Endothelial cell of umbilical vein (primary cell): ENCODE measurements at regions not wholly inside any gene's neighbourhood (a gene's known extent, or its start where the extent isn't known, plus 50 kb on each side); places are given as distances from the start of the nearest gene placed in this dataset.

Experiments
- BruUV-seq: library from RNA; stranded (reverse); fragments of 400-500 nt; replicated peaks from 2 replicates; lab custom pipeline; 2021; lab: Mats Ljungman, UMichigan
- CTCF ChIA-PET: fragments of 300-600, 350-600 bp; sonication (Branson Sonifier 250); formaldehyde crosslinking; loops from one replicate; lab custom pipeline; 2021; ENCODE audit warnings: antibody characterized with exemption, inconsistent platforms; lab: Charles Lee
- POLR2A ChIA-PET: fragments of 300-600, 350-600 bp; sonication (Branson Sonifier 250); formaldehyde crosslinking; loops from one replicate; lab custom pipeline; 2021; ENCODE audit warnings: antibody characterized with exemption, inconsistent platforms; lab: Charles Lee
- DNase-seq: peaks from one replicate; pipeline ENCODE4 v3.0.0-alpha.2; 2011; ENCODE audit warnings: low read depth, low spot score
- FAIRE-seq: peaks from 2 replicates; lab custom pipeline; 2011; peaks lifted over from hg19 to GRCh38; lab: Jason Lieb, UNC
- H2AFZ ChIP-seq: 2 replicates; pipeline ENCODE4 v1.6.0; 2012; ENCODE audit warnings: low read depth, low read length, control low read depth, inconsistent platforms
- H3K27ac ChIP-seq: 2 replicates; pipeline ENCODE4 v1.5.1; 2011; ENCODE audit warnings: low read depth, mild to moderate bottlenecking, control low read depth, low read length, moderate library complexity; ENCODE audit not compliant: insufficient read depth
- H3K27me3 ChIP-seq, 2 experiments: 2 replicates each; pipeline versions ENCODE4 v1.6.0 to v1.6.1; 2011; ENCODE audit warnings: low read length in 2 of 2, mixed read lengths in 1 of 2; ENCODE audit not compliant: control insufficient read depth in 2 of 2, insufficient read depth in 2 of 2
- H3K36me3 ChIP-seq, 2 experiments: 2 replicates in 1 of 2; 3 replicates in 1 of 2; pipeline ENCODE4 v1.5.1; 2011; ENCODE audit warnings: low read length in 2 of 2, mild to moderate bottlenecking in 1 of 2, moderate library complexity in 1 of 2; ENCODE audit not compliant: control insufficient read depth in 2 of 2, insufficient read depth in 2 of 2; ENCODE audit errors: extremely low read depth in 1 of 2
- H3K4me1 ChIP-seq: 3 replicates; pipeline ENCODE4 v1.5.1; 2011; ENCODE audit warnings: mild to moderate bottlenecking, low read length; ENCODE audit not compliant: control insufficient read depth, insufficient read depth; ENCODE audit errors: extremely low read depth
- H3K4me2 ChIP-seq: 2 replicates; pipeline ENCODE4 v1.6.1; 2011; ENCODE audit warnings: low read length, control low read depth, mixed read lengths; ENCODE audit not compliant: insufficient read depth
- H3K4me3 ChIP-seq, 3 experiments: fragments of 200-600 bp in 1 of 3; sonication (generic), shearing (Covaris generic) in 1 of 3; replicated peaks in 1 of 3; 2 replicates each; pipeline ENCODE4 v1.5.1; 2011 to 2016; ENCODE audit warnings: control low read depth in 3 of 3, low read length in 3 of 3, mild to moderate bottlenecking in 2 of 3, inconsistent platforms in 1 of 3, low read depth in 1 of 3, moderate library complexity in 1 of 3; ENCODE audit not compliant: insufficient read depth in 1 of 3
- H3K79me2 ChIP-seq: 2 replicates; pipeline ENCODE4 v1.6.0; 2012; ENCODE audit warnings: low read length, inconsistent platforms; ENCODE audit not compliant: control insufficient read depth, insufficient read depth
- H3K9ac ChIP-seq: replicated peaks from 2 replicates; pipeline ENCODE3; 2011; ENCODE audit warnings: low read length, control low read depth; ENCODE audit not compliant: insufficient read depth; ENCODE audit errors: extremely low read depth
- H3K9me1 ChIP-seq: replicated peaks from 3 replicates; pipeline ENCODE4 v1.6.0; 2011; ENCODE audit warnings: mild to moderate bottlenecking, low read length; ENCODE audit not compliant: control insufficient read depth, insufficient read depth; ENCODE audit errors: extremely low read depth
- H3K9me3 ChIP-seq: replicated peaks from 2 replicates; pipeline ENCODE4 v1.5.1; 2012; ENCODE audit warnings: low read length, inconsistent platforms; ENCODE audit not compliant: control insufficient read depth, insufficient read depth
- H4K20me1 ChIP-seq: replicated peaks from 2 replicates; pipeline ENCODE3; 2011; ENCODE audit warnings: mild to moderate bottlenecking, low read length; ENCODE audit not compliant: control insufficient read depth, insufficient read depth; ENCODE audit errors: extremely low read depth
- EZH2 ChIP-seq: IDR thresholded peaks from 2 replicates; pipeline ENCODE4 v1.6.1; 2012; ENCODE audit warnings: borderline replicate concordance, low read depth, mild to moderate bottlenecking, moderate library complexity, low read length, inconsistent platforms; ENCODE audit not compliant: severe bottlenecking
- FOS ChIP-seq: IDR thresholded peaks from 2 replicates; pipeline ENCODE4 v1.6.1; 2011; ENCODE audit warnings: mild to moderate bottlenecking, low read length, moderate library complexity, borderline replicate concordance; ENCODE audit not compliant: insufficient read depth
- GATA2 ChIP-seq: IDR thresholded peaks from 2 replicates; pipeline ENCODE4 v1.7.0; 2011; ENCODE audit warnings: low read depth, mild to moderate bottlenecking, moderate library complexity, mixed read lengths, low read length; ENCODE audit not compliant: insufficient read length, insufficient read depth
- JUN ChIP-seq: IDR thresholded peaks from 2 replicates; pipeline ENCODE4 v1.6.1; 2011; ENCODE audit warnings: borderline replicate concordance, low read depth; ENCODE audit not compliant: insufficient read length, insufficient read depth
- MYC ChIP-seq: IDR thresholded peaks from one replicate; pipeline ENCODE4 v1.6.1; 2011; ENCODE audit warnings: mild to moderate bottlenecking, low read depth, low read length
- POLR2A ChIP-seq: IDR thresholded peaks from 2 replicates; pipeline ENCODE4 v1.6.1; 2012; ENCODE audit warnings: low read depth, mild to moderate bottlenecking, control low read depth, low read length
- POLR2AphosphoS5 ChIP-seq: IDR thresholded peaks from 2 replicates; pipeline ENCODE4 v1.6.1; 2012; ENCODE audit warnings: low read depth, mild to moderate bottlenecking, control low read depth, low read length, moderate library complexity; ENCODE audit not compliant: insufficient read depth
- dilution Hi-C: fragments of 300-500 bp; cut with MboI; formaldehyde crosslinking; loops from one replicate; pipeline ENCODE4 v1.15.0; 2019; ENCODE audit warnings: low sequenced_read_pairs; ENCODE audit not compliant: extremely low pct_ligation_motif_present
- intact Hi-C: fragments of 100-400 bp; cut with micrococcal nuclease; formaldehyde crosslinking; loops from one replicate; pipeline ENCODE4 v1.10.0; 2022
- TF ChIP-seq, protein P1 (sequence below): IDR thresholded peaks from 2 replicates; pipeline ENCODE4 v1.6.1; 2011; ENCODE audit not compliant: insufficient read depth, insufficient read length
- TF ChIP-seq, protein P2 (sequence below), 2 donors: IDR thresholded peaks; 1 replicate in 1 of 2; 2 replicates in 1 of 2; pipeline ENCODE4 v1.5.1; 2011; ENCODE audit warnings: low read length in 2 of 2, mild to moderate bottlenecking in 2 of 2, moderate library complexity in 2 of 2, control low read depth in 1 of 2, inconsistent platforms in 1 of 2, low read depth in 1 of 2; ENCODE audit not compliant: insufficient read depth in 1 of 2; ENCODE audit errors: extremely low read depth in 1 of 2

DNA sequence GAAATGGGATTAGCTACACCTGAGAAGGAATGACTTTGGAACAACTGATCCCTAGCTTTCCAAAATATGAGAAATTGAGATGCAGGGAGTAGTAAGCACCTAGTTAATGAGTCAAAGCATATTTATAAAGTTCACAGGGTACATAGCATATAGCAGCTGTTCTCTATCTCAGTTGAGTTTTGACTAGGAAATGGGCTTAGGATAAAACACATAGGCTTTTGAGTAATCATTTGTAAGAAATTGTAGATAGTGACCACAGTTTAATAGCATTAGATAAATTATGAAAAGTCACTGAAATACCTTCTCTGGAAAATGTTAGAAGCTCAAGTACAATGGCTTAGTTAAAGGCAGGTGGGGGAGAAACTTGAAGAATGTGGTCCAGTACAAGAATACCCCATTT lies 444.7 kb upstream of the TNP1 start:
- intact Hi-C loops (no loop called here), dilution Hi-C loops (no loop called here)
- Histone ChIP-seq H3K9ac (no peak overlapping the region), H3K36me3 (no peaks in the 10 kb centered on the region), H2AFZ (no peak overlapping the region), H3K9me3 (no peaks in the 10 kb centered on the region), H3K4me2 (no peak overlapping the region), H3K27me3 (no peaks in the 10 kb centered on the region), H3K27ac (no peak overlapping the region), H3K4me1 (no peaks in the 10 kb centered on the region), H3K9me1 (no peaks in the 10 kb centered on the region), H3K4me3 (no peak overlapping the region), H4K20me1 (no peaks in the 10 kb centered on the region), H3K79me2 (no peaks in the 10 kb centered on the region)
- FAIRE-seq (no peak), DNase-seq (no peak)
- ChIA-PET POLR2A (no interaction called here), CTCF (interaction anchor here (1.6 to 2.7 kb wide), 2 partner anchors 15 to 19 kb away, joined by 3 to 7 read pairs; no protein-coding TSS in a partner anchor)
- BruUV-seq: no TSS peak
- no peak for TF ChIP-seq FOS
- no peak for TF ChIP-seq MYC
- TF ChIP-seq POLR2AphosphoS5: no peak
- no peak for TF ChIP-seq EZH2
- TF ChIP-seq, protein P1, sequence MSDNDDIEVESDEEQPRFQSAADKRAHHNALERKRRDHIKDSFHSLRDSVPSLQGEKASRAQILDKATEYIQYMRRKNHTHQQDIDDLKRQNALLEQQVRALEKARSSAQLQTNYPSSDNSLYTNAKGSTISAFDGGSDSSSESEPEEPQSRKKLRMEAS: no peak
- TF ChIP-seq JUN: no peak
- TF ChIP-seq GATA2: no peak
- no peak for TF ChIP-seq POLR2A
- TF ChIP-seq, protein P2, sequence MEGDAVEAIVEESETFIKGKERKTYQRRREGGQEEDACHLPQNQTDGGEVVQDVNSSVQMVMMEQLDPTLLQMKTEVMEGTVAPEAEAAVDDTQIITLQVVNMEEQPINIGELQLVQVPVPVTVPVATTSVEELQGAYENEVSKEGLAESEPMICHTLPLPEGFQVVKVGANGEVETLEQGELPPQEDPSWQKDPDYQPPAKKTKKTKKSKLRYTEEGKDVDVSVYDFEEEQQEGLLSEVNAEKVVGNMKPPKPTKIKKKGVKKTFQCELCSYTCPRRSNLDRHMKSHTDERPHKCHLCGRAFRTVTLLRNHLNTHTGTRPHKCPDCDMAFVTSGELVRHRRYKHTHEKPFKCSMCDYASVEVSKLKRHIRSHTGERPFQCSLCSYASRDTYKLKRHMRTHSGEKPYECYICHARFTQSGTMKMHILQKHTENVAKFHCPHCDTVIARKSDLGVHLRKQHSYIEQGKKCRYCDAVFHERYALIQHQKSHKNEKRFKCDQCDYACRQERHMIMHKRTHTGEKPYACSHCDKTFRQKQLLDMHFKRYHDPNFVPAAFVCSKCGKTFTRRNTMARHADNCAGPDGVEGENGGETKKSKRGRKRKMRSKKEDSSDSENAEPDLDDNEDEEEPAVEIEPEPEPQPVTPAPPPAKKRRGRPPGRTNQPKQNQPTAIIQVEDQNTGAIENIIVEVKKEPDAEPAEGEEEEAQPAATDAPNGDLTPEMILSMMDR (IDR thresholded peaks at IDR 0.05; ENCODE audit: extremely low read depth in 1 of 2, insufficient read depth in 1 of 2, low read depth in 1 of 2, low read length in 2 of 2): no peak
